Transverse colon (tissue), 3 donors: ENCODE measurements at regions not wholly inside any gene's neighbourhood (a gene's known extent, or its start where the extent isn't known, plus 50 kb on each side); places are given as distances from the start of the nearest gene placed in this dataset.

ENCODE experiments used
- CTCF ChIP-seq, 5 experiments: fragments of 200-600 bp in 3 of 5; fragments of 450-650 bp in 2 of 5; sonication (generic) in 3 of 5; IDR thresholded peaks; 1 replicate in 2 of 5; 2 replicates in 3 of 5; pipeline ENCODE4 v1.5.1; 2016 to 2017; ENCODE audit warnings: antibody characterized with exemption in 5 of 5, inconsistent platforms in 3 of 5, mild to moderate bottlenecking in 2 of 5, moderate library complexity in 1 of 5
- POLR2A ChIP-seq: fragments of 450-650 bp; IDR thresholded peaks from one replicate; pipeline ENCODE4 v1.6.1; 2016; ENCODE audit warnings: antibody characterized with exemption, mild to moderate bottlenecking, moderate library complexity

GRCh38 chr7:115654384-115655214, 376.0 kb downstream of the TFEC start:
- TF ChIP-seq POLR2A, result no peak
- TF ChIP-seq CTCF (IDR thresholded peaks at IDR 0.05), result no peak
